Liver (tissue), 3 donors: ENCODE measurements at regions not wholly inside any gene's neighbourhood (a gene's known extent, or its start where the extent isn't known, plus 50 kb on each side); places are given as distances from the start of the nearest gene placed in this dataset.

ENCODE experiments used
- GABPA ChIP-seq, 2 donors: IDR thresholded peaks in 1 of 2; conservative IDR thresholded peaks in 1 of 2; 2 replicates each; pipeline ENCODE4 v1.6.1; 2016; ENCODE audit warnings: antibody characterized with exemption in 2 of 2, mild to moderate bottlenecking in 1 of 2, moderate library complexity in 1 of 2
- HNF4A ChIP-seq, 2 donors: conservative IDR thresholded peaks; 2 replicates each; pipeline ENCODE4 v1.6.1; 2016; ENCODE audit warnings: antibody characterized with exemption in 2 of 2, mild to moderate bottlenecking in 2 of 2
- NR2F2 ChIP-seq: IDR thresholded peaks from 2 replicates; pipeline ENCODE4 v1.6.1; 2016; ENCODE audit warnings: antibody characterized with exemption
- RAD21 ChIP-seq, 2 donors: IDR thresholded peaks; 2 replicates each; pipeline ENCODE4 v1.6.1; 2016; ENCODE audit warnings: antibody characterized with exemption in 2 of 2, mild to moderate bottlenecking in 2 of 2
- RXRA ChIP-seq, 2 donors: IDR thresholded peaks; 2 replicates each; pipeline ENCODE4 v1.6.1; 2017 to 2018; ENCODE audit warnings: antibody characterized with exemption in 2 of 2, mild to moderate bottlenecking in 1 of 2
- SP1 ChIP-seq: IDR thresholded peaks from 2 replicates; pipeline ENCODE4 v1.6.1; 2018; ENCODE audit warnings: antibody characterized with exemption, mild to moderate bottlenecking
- TAF1 ChIP-seq: conservative IDR thresholded peaks from 2 replicates; pipeline ENCODE4 v1.6.1; 2016; ENCODE audit warnings: antibody characterized with exemption, mild to moderate bottlenecking
- YY1 ChIP-seq: IDR thresholded peaks from 2 replicates; pipeline ENCODE4 v1.6.1; 2016; ENCODE audit warnings: antibody characterized with exemption, mild to moderate bottlenecking
- TF ChIP-seq, protein P1 (sequence below): fragments of 150-350 bp; IDR thresholded peaks from 2 replicates; pipeline ENCODE4 v1.5.1; 2017; ENCODE audit warnings: improper control_type of control experiment, low read depth, low read length; ENCODE audit not compliant: missing input control
- TF ChIP-seq, protein P2 (sequence below): IDR thresholded peaks from 2 replicates; pipeline ENCODE4 v1.6.1; 2016; ENCODE audit warnings: antibody characterized with exemption, mild to moderate bottlenecking
- TF ChIP-seq, protein P3 (sequence below): IDR thresholded peaks from 2 replicates; pipeline ENCODE4 v1.6.1; 2016; ENCODE audit warnings: antibody characterized with exemption
- TF ChIP-seq, protein P4 (sequence below): IDR thresholded peaks from 2 replicates; pipeline ENCODE4 v1.6.1; 2016; ENCODE audit warnings: antibody characterized with exemption
- TF ChIP-seq, protein P5 (sequence below): IDR thresholded peaks from 2 replicates; pipeline ENCODE4 v1.6.1; 2016; ENCODE audit warnings: antibody characterized with exemption
- donor health status: healthy.
- donor health status: healthy.

DNA sequence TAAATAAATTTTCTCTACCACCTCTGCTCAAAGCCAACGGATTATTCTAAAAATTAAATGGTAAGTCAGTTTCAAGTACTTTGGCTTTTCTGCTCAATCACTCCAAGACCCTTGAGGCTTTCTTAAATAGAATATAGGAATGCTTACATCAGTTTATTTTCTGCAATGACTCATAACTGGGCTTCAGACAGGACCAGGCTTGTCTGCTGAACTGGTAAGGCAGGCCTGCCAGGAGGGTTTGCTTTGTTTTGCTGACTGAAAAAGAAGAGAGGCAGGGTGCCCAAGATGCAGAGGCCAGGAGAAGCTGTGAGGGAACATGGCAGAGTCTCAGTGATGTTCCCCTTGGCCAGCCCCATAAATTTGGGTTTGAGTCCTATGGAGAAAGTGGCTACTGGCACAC is 60.3 kb upstream of the EPB41L4A start:
- TF ChIP-seq GABPA (IDR thresholded peaks at IDR 0.05 in 1 of 2, conservative IDR thresholded peaks at IDR 0.05 in 1 of 2) (no peak), RAD21 (IDR thresholded peaks at IDR 0.05) (no peak), HNF4A (conservative IDR thresholded peaks at IDR 0.05) (no peak), TAF1 (no peak), RXRA (IDR thresholded peaks at IDR 0.05) (no peak), YY1 (no peak), NR2F2 (no peak), SP1 (no peak)
- TF ChIP-seq, protein P1, sequence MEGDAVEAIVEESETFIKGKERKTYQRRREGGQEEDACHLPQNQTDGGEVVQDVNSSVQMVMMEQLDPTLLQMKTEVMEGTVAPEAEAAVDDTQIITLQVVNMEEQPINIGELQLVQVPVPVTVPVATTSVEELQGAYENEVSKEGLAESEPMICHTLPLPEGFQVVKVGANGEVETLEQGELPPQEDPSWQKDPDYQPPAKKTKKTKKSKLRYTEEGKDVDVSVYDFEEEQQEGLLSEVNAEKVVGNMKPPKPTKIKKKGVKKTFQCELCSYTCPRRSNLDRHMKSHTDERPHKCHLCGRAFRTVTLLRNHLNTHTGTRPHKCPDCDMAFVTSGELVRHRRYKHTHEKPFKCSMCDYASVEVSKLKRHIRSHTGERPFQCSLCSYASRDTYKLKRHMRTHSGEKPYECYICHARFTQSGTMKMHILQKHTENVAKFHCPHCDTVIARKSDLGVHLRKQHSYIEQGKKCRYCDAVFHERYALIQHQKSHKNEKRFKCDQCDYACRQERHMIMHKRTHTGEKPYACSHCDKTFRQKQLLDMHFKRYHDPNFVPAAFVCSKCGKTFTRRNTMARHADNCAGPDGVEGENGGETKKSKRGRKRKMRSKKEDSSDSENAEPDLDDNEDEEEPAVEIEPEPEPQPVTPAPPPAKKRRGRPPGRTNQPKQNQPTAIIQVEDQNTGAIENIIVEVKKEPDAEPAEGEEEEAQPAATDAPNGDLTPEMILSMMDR: no peak
- TF ChIP-seq, protein P2, sequence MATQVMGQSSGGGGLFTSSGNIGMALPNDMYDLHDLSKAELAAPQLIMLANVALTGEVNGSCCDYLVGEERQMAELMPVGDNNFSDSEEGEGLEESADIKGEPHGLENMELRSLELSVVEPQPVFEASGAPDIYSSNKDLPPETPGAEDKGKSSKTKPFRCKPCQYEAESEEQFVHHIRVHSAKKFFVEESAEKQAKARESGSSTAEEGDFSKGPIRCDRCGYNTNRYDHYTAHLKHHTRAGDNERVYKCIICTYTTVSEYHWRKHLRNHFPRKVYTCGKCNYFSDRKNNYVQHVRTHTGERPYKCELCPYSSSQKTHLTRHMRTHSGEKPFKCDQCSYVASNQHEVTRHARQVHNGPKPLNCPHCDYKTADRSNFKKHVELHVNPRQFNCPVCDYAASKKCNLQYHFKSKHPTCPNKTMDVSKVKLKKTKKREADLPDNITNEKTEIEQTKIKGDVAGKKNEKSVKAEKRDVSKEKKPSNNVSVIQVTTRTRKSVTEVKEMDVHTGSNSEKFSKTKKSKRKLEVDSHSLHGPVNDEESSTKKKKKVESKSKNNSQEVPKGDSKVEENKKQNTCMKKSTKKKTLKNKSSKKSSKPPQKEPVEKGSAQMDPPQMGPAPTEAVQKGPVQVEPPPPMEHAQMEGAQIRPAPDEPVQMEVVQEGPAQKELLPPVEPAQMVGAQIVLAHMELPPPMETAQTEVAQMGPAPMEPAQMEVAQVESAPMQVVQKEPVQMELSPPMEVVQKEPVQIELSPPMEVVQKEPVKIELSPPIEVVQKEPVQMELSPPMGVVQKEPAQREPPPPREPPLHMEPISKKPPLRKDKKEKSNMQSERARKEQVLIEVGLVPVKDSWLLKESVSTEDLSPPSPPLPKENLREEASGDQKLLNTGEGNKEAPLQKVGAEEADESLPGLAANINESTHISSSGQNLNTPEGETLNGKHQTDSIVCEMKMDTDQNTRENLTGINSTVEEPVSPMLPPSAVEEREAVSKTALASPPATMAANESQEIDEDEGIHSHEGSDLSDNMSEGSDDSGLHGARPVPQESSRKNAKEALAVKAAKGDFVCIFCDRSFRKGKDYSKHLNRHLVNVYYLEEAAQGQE: no peak
- TF ChIP-seq, protein P3, sequence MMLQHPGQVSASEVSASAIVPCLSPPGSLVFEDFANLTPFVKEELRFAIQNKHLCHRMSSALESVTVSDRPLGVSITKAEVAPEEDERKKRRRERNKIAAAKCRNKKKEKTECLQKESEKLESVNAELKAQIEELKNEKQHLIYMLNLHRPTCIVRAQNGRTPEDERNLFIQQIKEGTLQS: no peak
- TF ChIP-seq, protein P4, sequence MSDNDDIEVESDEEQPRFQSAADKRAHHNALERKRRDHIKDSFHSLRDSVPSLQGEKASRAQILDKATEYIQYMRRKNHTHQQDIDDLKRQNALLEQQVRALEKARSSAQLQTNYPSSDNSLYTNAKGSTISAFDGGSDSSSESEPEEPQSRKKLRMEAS: no peak
- TF ChIP-seq, protein P5, sequence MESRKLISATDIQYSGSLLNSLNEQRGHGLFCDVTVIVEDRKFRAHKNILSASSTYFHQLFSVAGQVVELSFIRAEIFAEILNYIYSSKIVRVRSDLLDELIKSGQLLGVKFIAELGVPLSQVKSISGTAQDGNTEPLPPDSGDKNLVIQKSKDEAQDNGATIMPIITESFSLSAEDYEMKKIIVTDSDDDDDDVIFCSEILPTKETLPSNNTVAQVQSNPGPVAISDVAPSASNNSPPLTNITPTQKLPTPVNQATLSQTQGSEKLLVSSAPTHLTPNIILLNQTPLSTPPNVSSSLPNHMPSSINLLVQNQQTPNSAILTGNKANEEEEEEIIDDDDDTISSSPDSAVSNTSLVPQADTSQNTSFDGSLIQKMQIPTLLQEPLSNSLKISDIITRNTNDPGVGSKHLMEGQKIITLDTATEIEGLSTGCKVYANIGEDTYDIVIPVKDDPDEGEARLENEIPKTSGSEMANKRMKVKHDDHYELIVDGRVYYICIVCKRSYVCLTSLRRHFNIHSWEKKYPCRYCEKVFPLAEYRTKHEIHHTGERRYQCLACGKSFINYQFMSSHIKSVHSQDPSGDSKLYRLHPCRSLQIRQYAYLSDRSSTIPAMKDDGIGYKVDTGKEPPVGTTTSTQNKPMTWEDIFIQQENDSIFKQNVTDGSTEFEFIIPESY: no peak
